ELR (cell line): ENCODE measurements at regions not wholly inside any gene's neighbourhood (a gene's known extent, or its start where the extent isn't known, plus 50 kb on each side); places are given as distances from the start of the nearest gene placed in this dataset.

Experiments used
- DNase-seq: peaks from one replicate; pipeline ENCODE4 v3.0.0-alpha.2; 2015; ENCODE audit warnings: low read depth

- no peak for DNase-seq
Measured at GRCh38 chr9:85155352-85155751, 485.8 kb downstream of the NTRK2 start.

GRCh38 chr9:85151741-85152140 lies 482.2 kb downstream of the NTRK2 start:
- no peak for DNase-seq

- no peak for DNase-seq
Measured at GRCh38 chr9:85151162-85151561, 481.6 kb downstream of the NTRK2 start.

GRCh38 chr9:85147046-85147640 lies 477.6 kb downstream of the NTRK2 start:
- no peak for DNase-seq

GRCh38 chr9:85142968-85143367 lies 473.4 kb downstream of the NTRK2 start:
- no peak for DNase-seq

- DNase-seq: no peak
Measured at GRCh38 chr9:85142496-85142911, 473.0 kb downstream of the NTRK2 start.

GRCh38 chr9:85137696-85138095 lies 468.2 kb downstream of the NTRK2 start:
- no peak for DNase-seq

- DNase-seq: no peak
Measured at GRCh38 chr9:85136987-85137386, 467.5 kb downstream of the NTRK2 start.

- no peak for DNase-seq
Measured at GRCh38 chr9:85136507-85136906, 467.0 kb downstream of the NTRK2 start.

GRCh38 chr9:85130764-85131163 lies 461.2 kb downstream of the NTRK2 start:
- DNase-seq: no peak

- no peak for DNase-seq
Measured at GRCh38 chr9:85130260-85130659, 460.7 kb downstream of the NTRK2 start.

GRCh38 chr9:85129514-85129913 lies 460.0 kb downstream of the NTRK2 start:
- DNase-seq: no peak

- no peak for DNase-seq
Measured at GRCh38 chr9:85118990-85119755, 449.6 kb downstream of the NTRK2 start.

GRCh38 chr9:85117831-85118230 lies 448.3 kb downstream of the NTRK2 start:
- no peak for DNase-seq

GRCh38 chr9:85115473-85115872 lies 445.9 kb downstream of the NTRK2 start:
- no peak for DNase-seq

- DNase-seq: no peak
Measured at GRCh38 chr9:85114799-85115198, 445.3 kb downstream of the NTRK2 start.

GRCh38 chr9:85112933-85113418 lies 443.4 kb downstream of the NTRK2 start:
- DNase-seq: no peak

- DNase-seq: no peak
Measured at GRCh38 chr9:85112391-85112790, 442.9 kb downstream of the NTRK2 start.

GRCh38 chr9:85108746-85109145 lies 439.2 kb downstream of the NTRK2 start:
- DNase-seq: no peak

- DNase-seq: no peak
Measured at GRCh38 chr9:85108229-85108628, 438.7 kb downstream of the NTRK2 start.

GRCh38 chr9:85089188-85089969 lies 419.9 kb downstream of the NTRK2 start:
- DNase-seq: no peak

GRCh38 chr9:85081963-85082362 lies 412.4 kb downstream of the NTRK2 start:
- no peak for DNase-seq

GRCh38 chr9:85079349-85079748 lies 409.8 kb downstream of the NTRK2 start:
- DNase-seq: no peak
